ENCODE measurements at regions not wholly inside any gene's neighbourhood (a gene's known extent, or its start where the extent isn't known, plus 50 kb on each side); places are given as distances from the start of the nearest gene placed in this dataset.

DNA sequence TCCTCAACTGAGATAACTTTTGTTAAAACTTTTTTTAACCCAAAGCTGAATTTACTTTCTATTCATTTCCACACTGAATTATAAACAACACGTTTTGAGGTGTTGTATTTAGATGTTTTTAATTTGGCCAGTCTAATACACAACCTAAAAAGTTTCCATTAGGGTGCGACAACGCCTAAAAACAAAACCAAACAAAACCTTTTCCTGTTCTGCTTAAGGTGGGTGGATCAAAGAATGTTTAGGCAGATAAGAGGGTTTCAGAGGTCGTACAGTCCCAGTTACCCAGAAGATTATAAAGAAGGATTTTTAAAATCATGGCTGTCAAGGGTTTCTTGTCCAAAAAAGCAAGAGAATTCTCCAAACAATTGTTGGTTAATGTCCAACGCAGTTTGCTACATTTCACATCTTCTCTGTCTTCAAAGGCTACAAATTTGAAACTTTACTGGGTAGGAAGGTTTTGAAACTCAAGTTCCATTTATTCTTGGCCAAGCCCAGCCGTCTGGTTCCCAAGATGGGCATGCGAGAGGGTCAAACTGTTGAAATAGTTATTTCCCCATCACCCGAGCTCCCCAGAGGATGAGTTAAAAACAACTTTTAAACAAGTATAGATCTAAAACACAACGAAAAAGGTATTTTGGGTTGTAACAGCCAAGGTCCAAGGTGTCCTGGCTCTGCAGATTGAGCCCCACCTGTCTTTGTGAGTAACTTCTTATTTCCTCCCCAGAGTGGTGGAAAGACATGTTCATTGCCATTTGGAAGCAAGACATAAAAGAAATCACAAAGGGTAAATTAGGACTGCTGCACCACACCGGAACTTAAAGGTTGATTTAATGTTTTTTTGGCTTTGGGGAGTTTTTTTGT lies 122.8 kb upstream of the MAP3K1 start:
- TF ChIP-seq, protein P1, sequence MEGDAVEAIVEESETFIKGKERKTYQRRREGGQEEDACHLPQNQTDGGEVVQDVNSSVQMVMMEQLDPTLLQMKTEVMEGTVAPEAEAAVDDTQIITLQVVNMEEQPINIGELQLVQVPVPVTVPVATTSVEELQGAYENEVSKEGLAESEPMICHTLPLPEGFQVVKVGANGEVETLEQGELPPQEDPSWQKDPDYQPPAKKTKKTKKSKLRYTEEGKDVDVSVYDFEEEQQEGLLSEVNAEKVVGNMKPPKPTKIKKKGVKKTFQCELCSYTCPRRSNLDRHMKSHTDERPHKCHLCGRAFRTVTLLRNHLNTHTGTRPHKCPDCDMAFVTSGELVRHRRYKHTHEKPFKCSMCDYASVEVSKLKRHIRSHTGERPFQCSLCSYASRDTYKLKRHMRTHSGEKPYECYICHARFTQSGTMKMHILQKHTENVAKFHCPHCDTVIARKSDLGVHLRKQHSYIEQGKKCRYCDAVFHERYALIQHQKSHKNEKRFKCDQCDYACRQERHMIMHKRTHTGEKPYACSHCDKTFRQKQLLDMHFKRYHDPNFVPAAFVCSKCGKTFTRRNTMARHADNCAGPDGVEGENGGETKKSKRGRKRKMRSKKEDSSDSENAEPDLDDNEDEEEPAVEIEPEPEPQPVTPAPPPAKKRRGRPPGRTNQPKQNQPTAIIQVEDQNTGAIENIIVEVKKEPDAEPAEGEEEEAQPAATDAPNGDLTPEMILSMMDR (IDR thresholded peaks at IDR 0.05; ENCODE audit: partially characterized antibody, unreplicated experiment), result no peak
- H3K4me3 Mint-ChIP-seq (ENCODE audit: unreplicated experiment), result no peak overlapping the region
- H3K27me3 Mint-ChIP-seq (ENCODE audit: unreplicated experiment), result no peaks in the 10 kb centered on the region
- peaks cover 2% of the 10 kb centered on the region for H3K9me3 Mint-ChIP-seq (ENCODE audit: unreplicated experiment)
- no peaks in the 10 kb centered on the region for H3K36me3 Mint-ChIP-seq (ENCODE audit: unreplicated experiment)
- H3K27ac Mint-ChIP-seq (ENCODE audit: unreplicated experiment), result no peak overlapping the region
- no peaks in the 10 kb centered on the region for H3K4me1 Mint-ChIP-seq (ENCODE audit: low read depth, unreplicated experiment)
- no peak for DNase-seq

DNA sequence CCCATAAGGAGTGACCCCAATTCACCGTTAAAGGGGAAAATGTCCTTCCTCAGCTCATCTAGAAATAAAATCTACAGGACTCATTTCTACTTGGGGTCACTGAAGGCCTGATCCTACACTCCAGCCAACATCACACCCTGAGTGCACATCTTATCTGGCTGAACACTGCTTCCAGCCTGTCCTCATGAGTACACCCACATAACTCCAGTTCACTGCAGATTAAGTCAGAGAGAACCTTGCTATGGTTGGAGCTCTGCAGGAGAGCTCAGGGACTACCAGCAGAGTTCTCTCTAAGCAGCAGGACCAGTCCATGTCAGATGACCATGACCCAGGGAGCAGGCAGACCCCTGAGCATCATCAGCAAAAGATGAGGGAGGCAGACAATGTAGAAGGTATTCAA lies 126.9 kb upstream of the MAP3K1 start:
- TF ChIP-seq, protein P1 (IDR thresholded peaks at IDR 0.05; ENCODE audit: partially characterized antibody, unreplicated experiment), result no peak
- Mint-ChIP-seq H3K27me3 (ENCODE audit: unreplicated experiment) (peaks cover 2% of the 10 kb centered on the region), H3K9me3 (ENCODE audit: unreplicated experiment) (no peaks in the 10 kb centered on the region), H3K27ac (ENCODE audit: unreplicated experiment) (no peak overlapping the region), H3K4me3 (ENCODE audit: unreplicated experiment) (no peak overlapping the region), H3K4me1 (ENCODE audit: low read depth, unreplicated experiment) (no peaks in the 10 kb centered on the region), H3K36me3 (ENCODE audit: unreplicated experiment) (no peaks in the 10 kb centered on the region)
- no peak for DNase-seq

DNA sequence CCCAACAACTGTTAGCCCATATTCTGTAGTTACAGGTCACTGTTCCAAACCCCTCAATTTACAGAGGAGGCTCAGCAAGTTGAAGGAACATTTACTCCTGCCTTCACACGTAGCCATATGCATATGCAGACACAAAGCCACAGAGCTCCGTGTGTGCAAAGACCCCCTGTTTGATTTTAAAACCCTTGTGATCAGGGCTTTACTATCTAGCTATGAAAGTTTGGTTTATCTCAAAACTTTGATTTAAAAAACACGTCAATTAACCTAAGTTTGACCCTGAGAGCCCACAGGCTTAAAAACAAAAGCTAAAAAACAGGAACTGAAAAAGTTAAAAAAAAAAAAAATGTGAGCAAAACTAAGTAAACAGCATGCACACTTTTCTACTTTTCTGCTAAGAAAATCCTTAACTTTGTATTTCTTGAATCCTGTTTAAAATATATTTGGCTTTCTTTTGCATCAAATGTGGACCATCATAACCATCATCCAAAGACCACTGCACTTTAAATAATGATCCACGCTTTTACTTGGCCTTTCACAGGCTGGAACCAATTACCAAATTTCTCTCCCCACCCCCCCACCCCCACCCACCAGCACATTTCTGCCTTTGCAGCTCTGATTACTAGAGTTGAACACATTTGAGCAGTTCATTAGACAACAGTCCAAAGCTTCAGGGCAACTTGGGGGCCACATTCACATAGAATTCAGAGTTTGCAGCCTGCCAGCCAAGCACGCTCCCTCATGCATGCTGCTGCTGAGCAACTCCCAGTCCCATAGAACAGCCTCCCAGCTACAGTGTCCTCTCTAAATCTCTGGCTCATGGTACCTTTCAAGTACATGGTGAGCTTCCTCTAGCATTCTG lies 128.8 kb upstream of the MAP3K1 start:
- Mint-ChIP-seq H3K27me3 (ENCODE audit: unreplicated experiment) (peaks cover 2% of the 10 kb centered on the region), H3K36me3 (ENCODE audit: unreplicated experiment) (no peaks in the 10 kb centered on the region), H3K4me3 (ENCODE audit: unreplicated experiment) (no peak overlapping the region), H3K9me3 (ENCODE audit: unreplicated experiment) (no peaks in the 10 kb centered on the region), H3K27ac (ENCODE audit: unreplicated experiment) (no peak overlapping the region), H3K4me1 (ENCODE audit: low read depth, unreplicated experiment) (no peaks in the 10 kb centered on the region)
- TF ChIP-seq, protein P1 (IDR thresholded peaks at IDR 0.05; ENCODE audit: partially characterized antibody, unreplicated experiment), result no peak
- no peak for DNase-seq

DNA sequence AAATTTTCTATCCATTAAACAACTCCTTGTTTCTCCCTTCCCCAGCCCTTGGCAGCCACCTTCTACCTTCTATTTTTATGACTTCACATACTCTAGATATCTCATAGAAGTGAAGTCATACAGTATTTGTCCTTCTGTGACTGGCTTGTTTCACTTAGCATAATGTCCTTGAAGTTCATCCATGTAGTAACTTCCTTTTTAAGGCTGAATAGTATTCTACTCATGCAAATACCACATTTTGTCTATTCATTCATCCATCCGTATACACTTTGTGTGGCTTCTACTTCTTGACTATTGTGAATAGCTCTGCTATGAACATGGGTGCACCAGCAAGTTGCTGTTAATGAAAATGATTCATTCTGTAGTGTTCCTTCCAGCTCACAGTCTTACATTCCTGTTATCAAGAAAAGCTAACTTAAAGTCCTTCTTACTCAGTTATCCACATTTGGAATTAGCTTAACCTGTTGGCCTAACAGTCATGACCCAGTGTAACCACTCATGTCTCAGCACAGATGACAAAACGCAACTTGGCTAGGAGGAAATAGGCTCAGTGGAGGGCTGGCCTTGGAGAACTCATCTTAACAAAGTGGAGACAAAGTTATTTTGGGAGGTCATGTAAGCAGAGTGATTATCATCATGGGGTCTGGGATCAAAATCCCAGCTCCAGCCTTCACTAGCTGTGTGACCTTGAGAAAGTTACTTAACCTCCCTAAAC lies 129.7 kb upstream of the MAP3K1 start:
- no peaks in the 10 kb centered on the region for H3K36me3 Mint-ChIP-seq (ENCODE audit: unreplicated experiment)
- no peak overlapping the region for H3K27ac Mint-ChIP-seq (ENCODE audit: unreplicated experiment)
- H3K9me3 Mint-ChIP-seq (ENCODE audit: unreplicated experiment), result no peaks in the 10 kb centered on the region
- TF ChIP-seq, protein P1 (IDR thresholded peaks at IDR 0.05; ENCODE audit: partially characterized antibody, unreplicated experiment), result no peak
- H3K4me3 Mint-ChIP-seq (ENCODE audit: unreplicated experiment), result no peak overlapping the region
- H3K4me1 Mint-ChIP-seq (ENCODE audit: low read depth, unreplicated experiment), result no peaks in the 10 kb centered on the region
- no peak for DNase-seq
- peaks cover 2% of the 10 kb centered on the region for H3K27me3 Mint-ChIP-seq (ENCODE audit: unreplicated experiment)

Data from glutamatergic neuron (in vitro differentiated cells).